ENCODE measurements at regions not wholly inside any gene's neighbourhood (a gene's known extent, or its start where the extent isn't known, plus 50 kb on each side); places are given as distances from the start of the nearest gene placed in this dataset.

DNA sequence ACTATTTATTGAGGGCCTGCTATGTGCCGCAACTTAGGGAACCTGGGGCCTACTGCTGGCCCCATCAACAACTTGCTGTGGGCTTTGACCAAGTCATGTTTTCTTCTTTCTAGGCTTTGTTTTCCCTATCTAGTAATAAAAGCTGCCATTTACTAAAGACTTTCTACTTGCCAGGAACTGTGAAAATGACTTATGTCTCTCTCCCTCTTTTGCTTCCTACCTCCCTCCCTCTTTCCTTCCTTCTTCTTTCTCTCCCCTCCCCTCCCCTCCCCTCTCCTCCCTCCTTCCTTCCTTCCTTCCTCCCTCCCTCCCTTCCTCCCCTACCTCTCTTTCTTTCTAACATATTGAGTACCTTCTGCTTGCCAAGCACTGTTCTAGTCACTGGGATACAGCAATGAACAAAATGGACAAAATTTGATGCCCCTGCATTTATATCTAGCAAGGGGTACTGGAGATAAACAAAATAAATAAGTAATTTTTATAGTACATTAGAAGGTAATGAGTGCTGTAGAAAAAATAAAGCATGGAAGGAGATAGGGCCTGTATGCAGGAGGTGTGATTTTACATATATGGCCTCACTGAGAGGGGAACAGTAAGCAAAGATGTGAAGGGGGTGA is 170.3 kb upstream of the USP24 start:
- TF ChIP-seq, protein P1, sequence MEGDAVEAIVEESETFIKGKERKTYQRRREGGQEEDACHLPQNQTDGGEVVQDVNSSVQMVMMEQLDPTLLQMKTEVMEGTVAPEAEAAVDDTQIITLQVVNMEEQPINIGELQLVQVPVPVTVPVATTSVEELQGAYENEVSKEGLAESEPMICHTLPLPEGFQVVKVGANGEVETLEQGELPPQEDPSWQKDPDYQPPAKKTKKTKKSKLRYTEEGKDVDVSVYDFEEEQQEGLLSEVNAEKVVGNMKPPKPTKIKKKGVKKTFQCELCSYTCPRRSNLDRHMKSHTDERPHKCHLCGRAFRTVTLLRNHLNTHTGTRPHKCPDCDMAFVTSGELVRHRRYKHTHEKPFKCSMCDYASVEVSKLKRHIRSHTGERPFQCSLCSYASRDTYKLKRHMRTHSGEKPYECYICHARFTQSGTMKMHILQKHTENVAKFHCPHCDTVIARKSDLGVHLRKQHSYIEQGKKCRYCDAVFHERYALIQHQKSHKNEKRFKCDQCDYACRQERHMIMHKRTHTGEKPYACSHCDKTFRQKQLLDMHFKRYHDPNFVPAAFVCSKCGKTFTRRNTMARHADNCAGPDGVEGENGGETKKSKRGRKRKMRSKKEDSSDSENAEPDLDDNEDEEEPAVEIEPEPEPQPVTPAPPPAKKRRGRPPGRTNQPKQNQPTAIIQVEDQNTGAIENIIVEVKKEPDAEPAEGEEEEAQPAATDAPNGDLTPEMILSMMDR (IDR thresholded peaks at IDR 0.05): no peak
- Histone ChIP-seq H3K9me3 (peaks cover 0 to 18% of the 10 kb centered on the region in 2 donors), H3K4me1 (no peaks in the 10 kb centered on the region), H3K36me3 (no peaks in the 10 kb centered on the region), H3K27me3 (no peaks in the 10 kb centered on the region), H3K4me3 (no peak overlapping the region), H3K27ac (no peak overlapping the region)
- DNase-seq (ENCODE audit: low spot score): no peak

DNA sequence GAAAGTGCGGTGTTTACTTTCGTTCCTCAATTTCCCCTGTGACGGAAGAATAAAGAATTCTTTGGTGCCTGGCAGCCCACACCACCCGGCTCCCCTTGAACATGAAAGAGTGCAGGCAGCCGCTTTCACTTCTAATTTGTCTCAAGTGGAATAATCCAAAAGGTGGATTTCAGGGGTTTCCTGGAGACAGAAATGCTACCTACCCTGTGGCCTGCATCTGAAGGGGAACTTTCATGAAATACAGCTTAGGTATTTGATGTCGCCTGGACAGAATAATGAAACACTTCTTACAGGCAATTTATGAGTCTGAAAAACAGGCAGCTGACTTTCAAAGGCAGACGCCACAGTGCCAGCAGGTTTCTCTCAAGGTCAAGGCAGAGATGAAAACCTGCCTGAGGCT is 169.5 kb upstream of the USP24 start:
- TF ChIP-seq, protein P1 (IDR thresholded peaks at IDR 0.05): no peak
- Histone ChIP-seq H3K27ac (no peak overlapping the region), H3K4me3 (no peak overlapping the region)

DNA sequence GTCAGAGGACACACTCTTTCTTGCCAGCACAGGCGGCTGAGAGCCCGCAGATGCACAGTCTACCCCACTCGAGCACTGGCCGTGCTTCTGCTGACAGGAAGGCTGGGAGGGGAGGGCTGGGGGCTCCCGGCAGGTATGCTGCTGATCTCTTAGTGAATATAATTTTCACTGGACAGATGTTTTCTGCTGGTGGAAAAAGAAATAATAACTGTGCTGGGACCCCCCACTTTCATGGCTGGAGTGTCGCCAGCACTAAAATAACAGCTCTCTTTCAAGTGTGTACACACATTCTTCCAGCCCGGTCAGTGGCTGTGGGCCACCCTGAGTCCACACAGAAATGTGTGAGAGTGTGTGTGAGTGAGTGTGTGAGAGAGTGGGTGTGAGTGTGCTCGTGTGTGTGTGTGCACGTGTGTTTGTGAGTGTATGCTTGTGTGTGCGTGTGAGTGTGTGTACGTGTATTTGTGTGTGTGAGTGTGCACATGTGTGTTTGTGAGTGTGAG is 167.7 kb upstream of the USP24 start:
- Histone ChIP-seq H3K27me3 (no peaks in the 10 kb centered on the region), H3K36me3 (no peaks in the 10 kb centered on the region), H3K4me3 (no peak overlapping the region), H3K27ac (no peak overlapping the region), H3K9me3 (no peaks in the 10 kb centered on the region), H3K4me1 (no peaks in the 10 kb centered on the region)
- DNase-seq (ENCODE audit: low spot score): peak; percentile 48
- TF ChIP-seq, protein P1 (IDR thresholded peaks at IDR 0.05): no peak

More for the DNA sequence above, 169.5 kb upstream of the USP24 start:
- Histone ChIP-seq H3K9me3 (peaks cover 0 to 10% of the 10 kb centered on the region in 2 donors), H3K36me3 (no peaks in the 10 kb centered on the region), H3K4me1 (no peaks in the 10 kb centered on the region), H3K27me3 (no peaks in the 10 kb centered on the region)
- no peak for DNase-seq (ENCODE audit: low spot score)

DNA sequence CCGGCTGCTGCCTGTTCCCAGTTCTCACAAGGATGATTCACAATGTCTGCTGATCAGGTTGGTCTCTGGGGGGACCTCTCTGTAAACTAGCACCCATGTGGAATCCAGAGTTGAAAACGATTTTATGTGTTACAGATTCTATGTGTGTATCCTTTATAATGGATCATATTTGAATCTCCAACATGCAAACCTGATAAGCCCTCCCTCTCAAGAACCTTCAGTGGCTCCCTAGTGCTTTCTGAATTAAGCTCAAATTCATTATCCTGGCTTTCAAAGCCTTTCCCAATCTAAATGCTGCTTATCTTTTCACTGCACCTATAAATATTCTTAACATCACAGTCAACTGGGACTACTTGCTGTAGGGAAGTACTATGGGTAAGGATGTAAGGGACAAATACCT is 166.8 kb upstream of the USP24 start:
- Histone ChIP-seq H3K36me3 (no peaks in the 10 kb centered on the region), H3K9me3 (no peaks in the 10 kb centered on the region), H3K27me3 (no peaks in the 10 kb centered on the region), H3K27ac (no peak overlapping the region), H3K4me1 (no peaks in the 10 kb centered on the region), H3K4me3 (no peak overlapping the region)
- TF ChIP-seq, protein P1 (IDR thresholded peaks at IDR 0.05): no peak
- no peak for DNase-seq (ENCODE audit: low spot score)

DNA sequence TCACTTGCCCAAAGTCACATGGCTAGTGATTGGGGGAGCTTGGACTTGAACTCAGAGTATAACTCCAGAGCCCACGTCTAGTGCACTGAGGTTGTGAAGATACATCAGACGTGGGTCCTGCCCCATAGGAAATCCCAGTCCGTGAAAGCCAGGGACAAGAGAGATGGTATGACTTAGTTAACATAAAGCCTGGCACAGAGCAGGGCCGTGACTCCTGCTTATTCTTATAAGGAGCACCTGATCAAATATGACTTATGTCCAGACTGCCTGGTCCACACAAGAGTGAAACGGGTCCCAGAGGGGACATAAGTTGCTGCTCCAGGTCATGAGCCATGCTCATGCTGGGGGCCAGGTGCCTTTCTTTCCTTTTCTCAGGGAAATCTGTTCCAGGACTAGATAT is 166.3 kb upstream of the USP24 start:
- H3K36me3 ChIP-seq: no peaks in the 10 kb centered on the region
- no peak overlapping the region for H3K4me3 ChIP-seq
- no peak overlapping the region for H3K27ac ChIP-seq
- no peaks in the 10 kb centered on the region for H3K27me3 ChIP-seq
- no peaks in the 10 kb centered on the region for H3K4me1 ChIP-seq
- TF ChIP-seq, protein P1 (IDR thresholded peaks at IDR 0.05): no peak
- no peaks in the 10 kb centered on the region for H3K9me3 ChIP-seq
- DNase-seq (ENCODE audit: low spot score): peak; percentile 56
